Right lobe of liver (tissue), 4 donors: ENCODE measurements at regions not wholly inside any gene's neighbourhood (a gene's known extent, or its start where the extent isn't known, plus 50 kb on each side); places are given as distances from the start of the nearest gene placed in this dataset.

ENCODE experiments used
- POLR2A ChIP-seq: fragments of 450-650 bp; IDR thresholded peaks from one replicate; pipeline ENCODE4 v1.6.1; 2017; ENCODE audit warnings: antibody characterized with exemption, mild to moderate bottlenecking
- TF ChIP-seq, protein P1 (sequence below), 4 donors: fragments of 200-600 bp in 3 of 4; fragments of 450-650 bp in 1 of 4; IDR thresholded peaks; one replicate each; pipeline versions ENCODE4 v1.5.1 to v1.8.0; 2016 to 2022; ENCODE audit warnings: antibody characterized with exemption in 4 of 4, mild to moderate bottlenecking in 2 of 4
- donor health status: DM: no; HTN: no; CAD: no.
- donor health status: DM: no; HTN: no; CAD: no.
- donor health status: DM: no; HTN: yes; CAD: no.

DNA sequence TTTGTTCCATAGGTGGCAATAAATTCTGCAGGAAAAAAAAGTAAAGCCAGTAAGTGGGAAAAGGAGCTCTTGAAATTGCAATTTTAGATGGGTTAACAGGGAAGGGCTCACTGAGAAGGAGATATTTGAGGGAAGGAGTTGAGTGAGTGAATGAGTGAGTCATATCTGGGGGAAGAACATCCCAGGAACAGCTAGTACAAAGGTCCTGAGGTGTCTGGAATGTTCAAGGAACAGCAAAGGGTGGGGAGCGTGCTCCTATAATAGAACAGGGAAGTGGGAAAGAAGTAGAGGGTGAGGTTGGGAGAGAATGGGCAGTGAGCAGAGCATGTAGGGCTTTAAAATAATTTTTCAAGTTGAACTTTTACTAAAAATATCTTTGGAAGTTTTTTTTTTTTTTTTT is 68.0 kb upstream of the PSME4 start:
- no peak for TF ChIP-seq POLR2A
- TF ChIP-seq, protein P1, sequence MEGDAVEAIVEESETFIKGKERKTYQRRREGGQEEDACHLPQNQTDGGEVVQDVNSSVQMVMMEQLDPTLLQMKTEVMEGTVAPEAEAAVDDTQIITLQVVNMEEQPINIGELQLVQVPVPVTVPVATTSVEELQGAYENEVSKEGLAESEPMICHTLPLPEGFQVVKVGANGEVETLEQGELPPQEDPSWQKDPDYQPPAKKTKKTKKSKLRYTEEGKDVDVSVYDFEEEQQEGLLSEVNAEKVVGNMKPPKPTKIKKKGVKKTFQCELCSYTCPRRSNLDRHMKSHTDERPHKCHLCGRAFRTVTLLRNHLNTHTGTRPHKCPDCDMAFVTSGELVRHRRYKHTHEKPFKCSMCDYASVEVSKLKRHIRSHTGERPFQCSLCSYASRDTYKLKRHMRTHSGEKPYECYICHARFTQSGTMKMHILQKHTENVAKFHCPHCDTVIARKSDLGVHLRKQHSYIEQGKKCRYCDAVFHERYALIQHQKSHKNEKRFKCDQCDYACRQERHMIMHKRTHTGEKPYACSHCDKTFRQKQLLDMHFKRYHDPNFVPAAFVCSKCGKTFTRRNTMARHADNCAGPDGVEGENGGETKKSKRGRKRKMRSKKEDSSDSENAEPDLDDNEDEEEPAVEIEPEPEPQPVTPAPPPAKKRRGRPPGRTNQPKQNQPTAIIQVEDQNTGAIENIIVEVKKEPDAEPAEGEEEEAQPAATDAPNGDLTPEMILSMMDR (IDR thresholded peaks at IDR 0.05) = no peak
